GM12865 (cell line): ENCODE measurements at regions not wholly inside any gene's neighbourhood (a gene's known extent, or its start where the extent isn't known, plus 50 kb on each side); places are given as distances from the start of the nearest gene placed in this dataset.

ENCODE experiments used
- DNase-seq: peaks from one replicate; pipeline ENCODE4 v3.0.0; 2010; ENCODE audit warnings: low read depth
- H3K4me3 ChIP-seq: 2 replicates; pipeline ENCODE4 v1.5.1; 2011; ENCODE audit warnings: mild to moderate bottlenecking, low read depth, low read length, control low read depth
- TF ChIP-seq, protein P1 (sequence below): IDR thresholded peaks from 2 replicates; pipeline ENCODE4 v1.5.1; 2011; ENCODE audit warnings: low read length, control low read depth, low read depth, inconsistent platforms; ENCODE audit not compliant: insufficient read depth; ENCODE audit errors: missing control alignments

GRCh38 chr2:147468963-147469362 is 375.9 kb upstream of the ACVR2A start:
- TF ChIP-seq, protein P1, sequence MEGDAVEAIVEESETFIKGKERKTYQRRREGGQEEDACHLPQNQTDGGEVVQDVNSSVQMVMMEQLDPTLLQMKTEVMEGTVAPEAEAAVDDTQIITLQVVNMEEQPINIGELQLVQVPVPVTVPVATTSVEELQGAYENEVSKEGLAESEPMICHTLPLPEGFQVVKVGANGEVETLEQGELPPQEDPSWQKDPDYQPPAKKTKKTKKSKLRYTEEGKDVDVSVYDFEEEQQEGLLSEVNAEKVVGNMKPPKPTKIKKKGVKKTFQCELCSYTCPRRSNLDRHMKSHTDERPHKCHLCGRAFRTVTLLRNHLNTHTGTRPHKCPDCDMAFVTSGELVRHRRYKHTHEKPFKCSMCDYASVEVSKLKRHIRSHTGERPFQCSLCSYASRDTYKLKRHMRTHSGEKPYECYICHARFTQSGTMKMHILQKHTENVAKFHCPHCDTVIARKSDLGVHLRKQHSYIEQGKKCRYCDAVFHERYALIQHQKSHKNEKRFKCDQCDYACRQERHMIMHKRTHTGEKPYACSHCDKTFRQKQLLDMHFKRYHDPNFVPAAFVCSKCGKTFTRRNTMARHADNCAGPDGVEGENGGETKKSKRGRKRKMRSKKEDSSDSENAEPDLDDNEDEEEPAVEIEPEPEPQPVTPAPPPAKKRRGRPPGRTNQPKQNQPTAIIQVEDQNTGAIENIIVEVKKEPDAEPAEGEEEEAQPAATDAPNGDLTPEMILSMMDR: no peak
- no peak for DNase-seq
- no peak overlapping the region for H3K4me3 ChIP-seq

DNA sequence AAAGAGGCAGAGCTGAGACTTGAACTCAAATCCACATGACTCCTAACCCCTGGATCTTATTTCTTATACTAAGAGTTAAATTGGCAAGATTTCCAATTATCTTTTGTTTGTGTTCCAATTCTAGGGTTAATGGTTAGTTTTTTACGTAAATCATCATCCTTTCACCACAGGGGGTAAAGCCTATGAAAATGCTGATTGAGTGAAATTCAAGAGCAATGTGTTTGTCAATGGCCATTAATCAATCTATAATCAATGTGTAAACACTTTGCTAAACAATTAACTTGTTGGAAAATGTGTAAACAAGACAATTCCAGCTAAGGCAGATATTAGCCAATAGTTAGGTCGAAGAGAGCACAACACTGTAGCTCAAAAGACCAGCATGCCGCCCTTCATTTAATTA is 376.5 kb upstream of the ACVR2A start:
- H3K4me3 ChIP-seq: no peak overlapping the region
- no peak for DNase-seq
- TF ChIP-seq, protein P1: no peak

DNA sequence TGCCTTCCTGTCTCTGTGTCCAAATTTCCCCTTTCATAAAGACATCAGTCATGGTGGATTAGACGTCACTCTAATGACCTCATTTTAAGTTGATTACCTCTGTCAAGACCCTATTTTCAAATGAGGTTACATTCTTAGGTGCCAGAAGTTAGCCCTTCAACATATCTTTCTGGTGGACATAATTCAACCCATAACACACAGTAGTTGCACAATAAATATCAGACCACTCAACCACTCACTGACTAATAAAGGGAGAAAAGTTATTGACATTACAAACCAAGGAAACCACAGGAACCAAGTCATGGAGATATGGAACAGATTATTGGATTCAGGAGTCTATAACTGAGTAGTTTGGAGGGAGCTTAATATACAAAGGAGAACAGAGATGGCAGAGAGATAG is 377.4 kb upstream of the ACVR2A start:
- TF ChIP-seq, protein P1: no peak
- no peak overlapping the region for H3K4me3 ChIP-seq
- DNase-seq: no peak

- DNase-seq: no peak
- H3K4me3 ChIP-seq: no peak overlapping the region
- TF ChIP-seq, protein P1: no peak
Measured at GRCh38 chr2:147464737-147465357, 380.0 kb upstream of the ACVR2A start.

GRCh38 chr2:147463881-147464520 is 380.8 kb upstream of the ACVR2A start:
- DNase-seq: no peak
- TF ChIP-seq, protein P1: no peak
- H3K4me3 ChIP-seq: no peak overlapping the region

DNA sequence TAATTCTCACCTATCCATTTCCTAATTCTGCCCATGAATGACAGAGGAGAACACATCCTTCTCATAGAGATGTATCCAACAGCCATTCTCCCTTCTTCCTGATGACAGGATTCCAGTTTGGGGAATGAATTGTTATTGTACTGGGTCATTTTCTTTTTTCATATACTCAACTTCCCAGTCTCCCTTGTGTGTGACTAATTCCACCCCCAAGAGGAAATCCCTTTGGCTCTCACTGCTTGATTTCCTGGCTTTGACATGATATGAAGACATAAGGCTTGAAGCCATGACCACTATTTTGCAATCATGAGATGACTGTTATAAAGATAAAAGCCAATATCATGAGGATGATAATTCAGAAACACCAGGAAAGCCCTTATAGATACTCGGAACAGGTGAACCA is 384.7 kb upstream of the ACVR2A start:
- H3K4me3 ChIP-seq: no peak overlapping the region
- TF ChIP-seq, protein P1: no peak
- DNase-seq: no peak

DNA sequence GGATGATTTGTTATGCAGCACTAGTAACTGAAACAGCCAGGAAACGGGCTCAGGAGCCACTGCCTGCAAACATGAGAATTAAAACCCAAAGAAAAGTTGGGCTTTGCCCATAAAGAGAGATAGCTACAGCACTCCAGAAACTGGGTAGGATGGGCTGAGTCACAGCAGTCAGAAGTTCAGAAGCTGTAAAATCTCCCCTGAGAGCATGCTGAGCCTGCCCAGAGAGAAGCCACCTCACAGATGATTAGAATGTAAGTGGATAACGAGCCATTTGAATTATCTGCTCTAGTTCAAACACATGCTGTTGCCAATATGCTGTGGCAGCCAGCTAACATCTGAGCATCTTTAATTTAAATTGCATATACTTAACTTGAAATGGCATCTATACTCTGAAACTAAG is 388.1 kb upstream of the ACVR2A start:
- no peak overlapping the region for H3K4me3 ChIP-seq
- DNase-seq: no peak
- TF ChIP-seq, protein P1: no peak
